ENCODE measurements at regions not wholly inside any gene's neighbourhood (a gene's known extent, or its start where the extent isn't known, plus 50 kb on each side); places are given as distances from the start of the nearest gene placed in this dataset.

- intact Hi-C loops (cut with DNase I) = loop anchor here (5.0 kb wide), 1 partner anchor 1069 kb away; no protein-coding TSS in a partner anchor
- no peak for ATAC-seq
These were observed 68.3 kb upstream of the SMNDC1 start for GRCh38 chr10:110373059-110373458.

GRCh38 chr10:110373857-110374654 is 69.3 kb upstream of the SMNDC1 start:
- intact Hi-C loops (cut with DNase I) = loop anchor here (5.0 kb wide), 1 partner anchor 1068 kb away; no protein-coding TSS in a partner anchor
- no peak for ATAC-seq
- no peak for DNase-seq (ENCODE audit: low spot score)

More at GRCh38 chr10:110373059-110373458, 68.3 kb upstream of the SMNDC1 start:
- DNase-seq (ENCODE audit: low spot score) = no peak

GRCh38 chr10:110375121-110375520 is 70.4 kb upstream of the SMNDC1 start:
- intact Hi-C loops (cut with DNase I) = no loop called here
- DNase-seq (ENCODE audit: low spot score) (no peak), ATAC-seq (no peak)

- DNase-seq (ENCODE audit: low spot score) (no peak), ATAC-seq (peak; percentile 52)
These were observed 71.5 kb upstream of the SMNDC1 start for GRCh38 chr10:110376021-110376766.

GRCh38 chr10:110376767-110377160 is 72.0 kb upstream of the SMNDC1 start:
- intact Hi-C loops (cut with DNase I) = no loop called here
- no peak for ATAC-seq
- no peak for DNase-seq (ENCODE audit: low spot score)

More at GRCh38 chr10:110376021-110376766, 71.5 kb upstream of the SMNDC1 start:
- intact Hi-C loops (cut with DNase I) = no loop called here

- no peak for ATAC-seq
- intact Hi-C loops (cut with DNase I) = no loop called here
These were observed 73.3 kb upstream of the SMNDC1 start for GRCh38 chr10:110378006-110378405.

GRCh38 chr10:110378533-110379108 is 73.9 kb upstream of the SMNDC1 start:
- DNase-seq (ENCODE audit: low spot score) (no peak), ATAC-seq (no peak)
- intact Hi-C loops (cut with DNase I) = no loop called here

More at GRCh38 chr10:110378006-110378405, 73.3 kb upstream of the SMNDC1 start:
- no peak for DNase-seq (ENCODE audit: low spot score)

- intact Hi-C loops (cut with DNase I) = no loop called here
These were observed 75.1 kb upstream of the SMNDC1 start for GRCh38 chr10:110379831-110380230.

GRCh38 chr10:110380293-110380692 is 75.6 kb upstream of the SMNDC1 start:
- intact Hi-C loops (cut with DNase I) = no loop called here
- DNase-seq (ENCODE audit: low spot score) = no peak
- ATAC-seq = no peak

More at GRCh38 chr10:110379831-110380230, 75.1 kb upstream of the SMNDC1 start:
- ATAC-seq (no peak), DNase-seq (ENCODE audit: low spot score) (no peak)

GRCh38 chr10:110382695-110383094 is 78.0 kb upstream of the SMNDC1 start:
- ATAC-seq (no peak), DNase-seq (ENCODE audit: low spot score) (no peak)
- intact Hi-C loops (cut with DNase I) = no loop called here

- ATAC-seq (no peak), DNase-seq (ENCODE audit: low spot score) (no peak)
- intact Hi-C loops (cut with DNase I) = no loop called here
These were observed 82.9 kb upstream of the SMNDC1 start for GRCh38 chr10:110387617-110387982.

- intact Hi-C loops (cut with DNase I) = no loop called here
- no peak for ATAC-seq
- DNase-seq (ENCODE audit: low spot score) = no peak
These were observed 83.4 kb upstream of the SMNDC1 start for GRCh38 chr10:110387983-110388686.

- no peak for DNase-seq (ENCODE audit: low spot score)
- ATAC-seq = no peak
- intact Hi-C loops (cut with DNase I) = no loop called here
These were observed 84.0 kb upstream of the SMNDC1 start for GRCh38 chr10:110388687-110389052.

- no peak for DNase-seq (ENCODE audit: low spot score)
- no peak for ATAC-seq
- intact Hi-C loops (cut with DNase I) = no loop called here
These were observed 84.5 kb upstream of the SMNDC1 start for GRCh38 chr10:110389255-110389654.

- DNase-seq (ENCODE audit: low spot score) = no peak
- no peak for ATAC-seq
- intact Hi-C loops (cut with DNase I) = no loop called here
These were observed 86.8 kb upstream of the SMNDC1 start for GRCh38 chr10:110391541-110391940.

- DNase-seq (ENCODE audit: low spot score) (no peak), ATAC-seq (no peak)
- intact Hi-C loops (cut with DNase I) = no loop called here
These were observed 87.4 kb upstream of the SMNDC1 start for GRCh38 chr10:110392121-110392520.

GRCh38 chr10:110392868-110393740 is 88.4 kb upstream of the SMNDC1 start:
- ATAC-seq (peak; percentile 83), DNase-seq (ENCODE audit: low spot score) (no peak)
- intact Hi-C loops (cut with DNase I) = no loop called here

- DNase-seq (ENCODE audit: low spot score) = no peak
- ATAC-seq = no peak
- intact Hi-C loops (cut with DNase I) = no loop called here
These were observed 89.1 kb upstream of the SMNDC1 start for GRCh38 chr10:110393866-110394265.

Data from sciatic nerve (tissue), 2 donors.